HEK293 (cell line): ENCODE measurements at regions not wholly inside any gene's neighbourhood (a gene's known extent, or its start where the extent isn't known, plus 50 kb on each side); places are given as distances from the start of the nearest gene placed in this dataset.

Source experiments
- CTCF ChIA-PET: fragments of 350-600 bp; formaldehyde crosslinking; extraction: SDS; loops from one replicate; lab custom pipeline; 2021; ENCODE audit warnings: antibody characterized with exemption; lab: Yijun Ruan, JAX
- POLR2A ChIA-PET: fragments of 300-600 bp; formaldehyde crosslinking; extraction: SDS; loops from one replicate; lab custom pipeline; 2020; ENCODE audit warnings: antibody characterized with exemption, inconsistent platforms; lab: Yijun Ruan, JAX
- H3K27ac ChIP-seq: fragments of 200-500 bp; sonication (Bioruptor generic); 2 replicates; pipeline ENCODE4 v1.5.1; 2014; ENCODE audit warnings: low read depth, low read length, control low read depth, inconsistent platforms; ENCODE audit errors: extremely low read depth
- H3K36me3 ChIP-seq, 2 experiments: fragments of 200-500 bp in 1 of 2; sonication (Bioruptor generic) in 1 of 2; 1 replicate in 1 of 2; 2 replicates in 1 of 2; pipeline ENCODE4 v1.5.1; 2014 to 2017; ENCODE audit warnings: inconsistent platforms in 2 of 2, low read length in 2 of 2; ENCODE audit not compliant: control insufficient read depth in 2 of 2, insufficient read depth in 1 of 2
- H3K4me1 ChIP-seq: fragments of 200-500 bp; sonication (Bioruptor generic); 2 replicates; pipeline ENCODE4 v1.5.1; 2014; ENCODE audit warnings: mild to moderate bottlenecking, low read length, inconsistent platforms; ENCODE audit not compliant: control insufficient read depth, insufficient read depth
- H3K4me3 ChIP-seq: 2 replicates; pipeline ENCODE4 v1.5.1; 2011; ENCODE audit warnings: low read depth, mild to moderate bottlenecking, control low read depth, low read length, moderate library complexity
- H3K9me3 ChIP-seq: fragments of 200-500 bp; sonication (Bioruptor generic); 2 replicates; pipeline ENCODE4 v1.5.1; 2014; ENCODE audit warnings: low read depth, low read length, inconsistent platforms; ENCODE audit not compliant: control insufficient read depth, insufficient read depth
- KLF16 ChIP-seq: fragments of 450-650 bp; formaldehyde crosslinking; IDR thresholded peaks from 2 replicates; pipeline ENCODE4 v1.5.1; 2017; ENCODE audit warnings: missing biosample characterization, missing genetic modification characterization
- OVOL3 ChIP-seq: fragments of 450-650 bp; formaldehyde crosslinking; IDR thresholded peaks from 2 replicates; pipeline ENCODE4 v1.5.1; 2016; ENCODE audit warnings: missing biosample characterization, missing genetic modification characterization
- ZFHX2 ChIP-seq: fragments of 450-650 bp; formaldehyde crosslinking; conservative IDR thresholded peaks from 2 replicates; pipeline ENCODE4 v1.5.1; 2016; ENCODE audit warnings: missing biosample characterization, missing genetic modification characterization
- ZFP69B ChIP-seq: fragments of 450-650 bp; formaldehyde crosslinking; IDR thresholded peaks from 2 replicates; pipeline ENCODE4 v1.5.1; 2016; ENCODE audit warnings: missing biosample characterization, missing genetic modification characterization
- ZNF184 ChIP-seq: fragments of 450-650 bp; IDR thresholded peaks from 2 replicates; pipeline ENCODE4 v1.5.1; 2018; ENCODE audit warnings: missing biosample characterization, mild to moderate bottlenecking, missing genetic modification characterization
- ZNF24 ChIP-seq: fragments of 450-650 bp; formaldehyde crosslinking; IDR thresholded peaks from 2 replicates; pipeline ENCODE4 v1.5.1; 2016; ENCODE audit warnings: missing biosample characterization, missing genetic modification characterization
- ZNF335 ChIP-seq: fragments of 450-650 bp; formaldehyde crosslinking; conservative IDR thresholded peaks from 2 replicates; pipeline ENCODE4 v1.5.1; 2016; ENCODE audit warnings: missing biosample characterization, missing genetic modification characterization
- ZNF354C ChIP-seq: fragments of 450-650 bp; formaldehyde crosslinking; IDR thresholded peaks from 2 replicates; pipeline ENCODE4 v1.5.1; 2016; ENCODE audit warnings: missing biosample characterization, missing genetic modification characterization, low read depth, borderline replicate concordance
- ZNF366 ChIP-seq: fragments of 450-650 bp; formaldehyde crosslinking; conservative IDR thresholded peaks from 2 replicates; pipeline ENCODE4 v1.5.1; 2016; ENCODE audit warnings: missing biosample characterization, missing genetic modification characterization
- ZNF426 ChIP-seq: fragments of 450-650 bp; formaldehyde crosslinking; IDR thresholded peaks from 2 replicates; pipeline ENCODE4 v1.5.1; 2017; ENCODE audit warnings: missing biosample characterization, missing genetic modification characterization, mild to moderate bottlenecking, inconsistent platforms, moderate library complexity
- ZNF48 ChIP-seq: fragments of 450-650 bp; formaldehyde crosslinking; IDR thresholded peaks from 2 replicates; pipeline ENCODE4 v1.5.1; 2016; ENCODE audit warnings: missing biosample characterization, missing genetic modification characterization
- ZNF600 ChIP-seq: fragments of 450-650 bp; formaldehyde crosslinking; IDR thresholded peaks from 2 replicates; pipeline ENCODE4 v1.5.1; 2016; ENCODE audit warnings: missing biosample characterization, missing genetic modification characterization
- ZNF623 ChIP-seq: fragments of 450-650 bp; formaldehyde crosslinking; IDR thresholded peaks from 2 replicates; pipeline ENCODE4 v1.5.1; 2016; ENCODE audit warnings: missing biosample characterization, missing genetic modification characterization
- ZNF654 ChIP-seq: fragments of 450-650 bp; formaldehyde crosslinking; IDR thresholded peaks from 2 replicates; pipeline ENCODE4 v1.5.1; 2016; ENCODE audit warnings: low read depth, missing biosample characterization, missing genetic modification characterization
- ZNF701 ChIP-seq: fragments of 450-650 bp; formaldehyde crosslinking; IDR thresholded peaks from 2 replicates; pipeline ENCODE4 v1.5.1; 2016; ENCODE audit warnings: missing biosample characterization, missing genetic modification characterization
- ZNF707 ChIP-seq: fragments of 450-650 bp; formaldehyde crosslinking; IDR thresholded peaks from 2 replicates; pipeline ENCODE4 v1.5.1; 2016; ENCODE audit warnings: missing biosample characterization, missing genetic modification characterization
- ZNF768 ChIP-seq: fragments of 450-650 bp; formaldehyde crosslinking; IDR thresholded peaks from 2 replicates; pipeline ENCODE4 v1.5.1; 2018; ENCODE audit warnings: missing biosample characterization, mild to moderate bottlenecking, missing genetic modification characterization
- TF ChIP-seq, protein P1 (sequence below): fragments of 450-650 bp; formaldehyde crosslinking; IDR thresholded peaks from 2 replicates; pipeline ENCODE4 v1.5.1; 2016; ENCODE audit warnings: missing biosample characterization, missing genetic modification characterization
- TF ChIP-seq, protein P2 (sequence below): fragments of 450-650 bp; formaldehyde crosslinking; IDR thresholded peaks from 2 replicates; pipeline ENCODE4 v1.5.1; 2016; ENCODE audit warnings: missing biosample characterization, missing genetic modification characterization, borderline replicate concordance
- TF ChIP-seq, protein P3 (sequence below): fragments of 450-650 bp; formaldehyde crosslinking; IDR thresholded peaks from 2 replicates; pipeline ENCODE4 v1.5.1; 2016; ENCODE audit warnings: missing biosample characterization, missing genetic modification characterization
- TF ChIP-seq, protein P4 (sequence below): fragments of 450-650 bp; formaldehyde crosslinking; IDR thresholded peaks from 2 replicates; pipeline ENCODE4 v1.5.1; 2016; ENCODE audit warnings: missing biosample characterization, missing genetic modification characterization
- TF ChIP-seq, protein P5 (sequence below): fragments of 450-650 bp; formaldehyde crosslinking; IDR thresholded peaks from 2 replicates; pipeline ENCODE4 v1.5.1; 2016; ENCODE audit warnings: missing biosample characterization, missing genetic modification characterization
- TF ChIP-seq, protein P6 (sequence below): sonication (generic); formaldehyde crosslinking; IDR thresholded peaks from 2 replicates; pipeline ENCODE4 v1.8.1; 2022; ENCODE audit warnings: mild to moderate bottlenecking, moderate library complexity, missing genetic modification reagents

DNA sequence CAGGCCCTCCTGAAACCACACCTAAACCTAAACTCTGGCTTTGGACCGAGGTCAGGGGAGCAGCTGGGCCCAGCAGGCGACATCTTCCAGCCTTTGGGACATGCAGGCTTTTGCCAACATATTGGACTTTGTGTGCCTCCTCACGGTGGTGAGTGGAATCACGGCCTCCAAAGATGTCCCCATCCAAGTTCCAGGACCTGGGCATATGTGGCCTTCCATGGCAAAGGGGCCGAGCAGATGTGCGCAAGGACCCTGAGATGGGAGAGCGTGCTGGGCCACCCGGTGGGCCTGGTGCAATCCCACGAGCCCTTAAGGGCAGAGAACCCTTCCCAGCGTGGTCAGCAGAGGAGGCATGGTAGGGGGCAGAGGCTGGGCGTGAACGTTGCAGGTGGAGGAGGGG is 160.8 kb upstream of the C1orf174 start:
- no peak overlapping the region for H3K27ac ChIP-seq
- no peaks in the 10 kb centered on the region for H3K36me3 ChIP-seq
- ChIA-PET CTCF (interaction anchor here (0.6 kb wide), 1 partner anchor 109 kb away, joined by 3 read pairs; no protein-coding TSS in a partner anchor), POLR2A (no interaction called here)
- TF ChIP-seq KLF16 (tag by site-specific recombination): no peak
- no peak for TF ChIP-seq ZNF24 (tag by site-specific recombination)
- TF ChIP-seq ZNF707 (tag by site-specific recombination): no peak
- TF ChIP-seq, protein P1, sequence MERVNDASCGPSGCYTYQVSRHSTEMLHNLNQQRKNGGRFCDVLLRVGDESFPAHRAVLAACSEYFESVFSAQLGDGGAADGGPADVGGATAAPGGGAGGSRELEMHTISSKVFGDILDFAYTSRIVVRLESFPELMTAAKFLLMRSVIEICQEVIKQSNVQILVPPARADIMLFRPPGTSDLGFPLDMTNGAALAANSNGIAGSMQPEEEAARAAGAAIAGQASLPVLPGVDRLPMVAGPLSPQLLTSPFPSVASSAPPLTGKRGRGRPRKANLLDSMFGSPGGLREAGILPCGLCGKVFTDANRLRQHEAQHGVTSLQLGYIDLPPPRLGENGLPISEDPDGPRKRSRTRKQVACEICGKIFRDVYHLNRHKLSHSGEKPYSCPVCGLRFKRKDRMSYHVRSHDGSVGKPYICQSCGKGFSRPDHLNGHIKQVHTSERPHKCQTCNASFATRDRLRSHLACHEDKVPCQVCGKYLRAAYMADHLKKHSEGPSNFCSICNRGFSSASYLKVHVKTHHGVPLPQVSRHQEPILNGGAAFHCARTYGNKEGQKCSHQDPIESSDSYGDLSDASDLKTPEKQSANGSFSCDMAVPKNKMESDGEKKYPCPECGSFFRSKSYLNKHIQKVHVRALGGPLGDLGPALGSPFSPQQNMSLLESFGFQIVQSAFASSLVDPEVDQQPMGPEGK (tag by site-specific recombination): no peak
- no peak for TF ChIP-seq ZNF768 (tag by site-specific recombination)
- no peaks in the 10 kb centered on the region for H3K4me1 ChIP-seq
- no peaks in the 10 kb centered on the region for H3K9me3 ChIP-seq
- H3K4me3 ChIP-seq: no peak overlapping the region

DNA sequence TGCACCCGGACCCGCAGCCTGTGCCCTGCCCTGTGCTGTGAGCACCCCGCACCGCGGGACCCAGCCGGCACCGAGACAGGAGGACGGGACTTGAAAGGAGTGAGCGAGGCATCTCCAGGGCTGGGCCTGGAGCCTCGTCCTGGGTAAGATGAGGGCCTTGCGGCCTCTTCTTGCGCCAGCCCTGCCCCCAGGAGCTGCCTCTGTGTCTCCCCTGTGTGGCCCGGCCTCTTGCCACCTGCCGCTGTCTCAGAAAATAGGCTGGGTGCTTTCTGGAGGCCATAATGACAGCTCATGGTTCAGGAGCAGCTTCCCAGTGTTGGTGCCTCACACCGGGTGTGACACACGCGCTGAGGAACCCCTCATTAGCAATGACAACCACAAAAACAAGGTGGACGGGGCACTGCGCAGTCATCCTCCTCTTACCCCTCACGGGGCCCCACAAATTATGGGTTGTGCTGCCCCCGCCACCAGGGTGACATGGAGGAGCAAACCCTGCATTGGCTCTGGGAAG is 161.5 kb upstream of the C1orf174 start:
- H3K9me3 ChIP-seq: no peaks in the 10 kb centered on the region
- no peaks in the 10 kb centered on the region for H3K4me1 ChIP-seq
- ChIA-PET CTCF (interaction anchor here (0.6 kb wide), 1 partner anchor 1065 kb away, joined by 4 read pairs; no protein-coding TSS in a partner anchor), POLR2A (no interaction called here)
- no peaks in the 10 kb centered on the region for H3K36me3 ChIP-seq
- H3K4me3 ChIP-seq: no peak overlapping the region
- no peak for TF ChIP-seq ZNF354C (tag by site-specific recombination)
- no peak for TF ChIP-seq ZNF426 (tag by site-specific recombination)
- TF ChIP-seq ZFP69B (tag by site-specific recombination): no peak
- TF ChIP-seq, protein P2, sequence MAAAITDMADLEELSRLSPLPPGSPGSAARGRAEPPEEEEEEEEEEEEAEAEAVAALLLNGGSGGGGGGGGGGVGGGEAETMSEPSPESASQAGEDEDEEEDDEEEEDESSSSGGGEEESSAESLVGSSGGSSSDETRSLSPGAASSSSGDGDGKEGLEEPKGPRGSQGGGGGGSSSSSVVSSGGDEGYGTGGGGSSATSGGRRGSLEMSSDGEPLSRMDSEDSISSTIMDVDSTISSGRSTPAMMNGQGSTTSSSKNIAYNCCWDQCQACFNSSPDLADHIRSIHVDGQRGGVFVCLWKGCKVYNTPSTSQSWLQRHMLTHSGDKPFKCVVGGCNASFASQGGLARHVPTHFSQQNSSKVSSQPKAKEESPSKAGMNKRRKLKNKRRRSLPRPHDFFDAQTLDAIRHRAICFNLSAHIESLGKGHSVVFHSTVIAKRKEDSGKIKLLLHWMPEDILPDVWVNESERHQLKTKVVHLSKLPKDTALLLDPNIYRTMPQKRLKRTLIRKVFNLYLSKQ: no peak
- TF ChIP-seq OVOL3: no peak
- TF ChIP-seq, protein P3, sequence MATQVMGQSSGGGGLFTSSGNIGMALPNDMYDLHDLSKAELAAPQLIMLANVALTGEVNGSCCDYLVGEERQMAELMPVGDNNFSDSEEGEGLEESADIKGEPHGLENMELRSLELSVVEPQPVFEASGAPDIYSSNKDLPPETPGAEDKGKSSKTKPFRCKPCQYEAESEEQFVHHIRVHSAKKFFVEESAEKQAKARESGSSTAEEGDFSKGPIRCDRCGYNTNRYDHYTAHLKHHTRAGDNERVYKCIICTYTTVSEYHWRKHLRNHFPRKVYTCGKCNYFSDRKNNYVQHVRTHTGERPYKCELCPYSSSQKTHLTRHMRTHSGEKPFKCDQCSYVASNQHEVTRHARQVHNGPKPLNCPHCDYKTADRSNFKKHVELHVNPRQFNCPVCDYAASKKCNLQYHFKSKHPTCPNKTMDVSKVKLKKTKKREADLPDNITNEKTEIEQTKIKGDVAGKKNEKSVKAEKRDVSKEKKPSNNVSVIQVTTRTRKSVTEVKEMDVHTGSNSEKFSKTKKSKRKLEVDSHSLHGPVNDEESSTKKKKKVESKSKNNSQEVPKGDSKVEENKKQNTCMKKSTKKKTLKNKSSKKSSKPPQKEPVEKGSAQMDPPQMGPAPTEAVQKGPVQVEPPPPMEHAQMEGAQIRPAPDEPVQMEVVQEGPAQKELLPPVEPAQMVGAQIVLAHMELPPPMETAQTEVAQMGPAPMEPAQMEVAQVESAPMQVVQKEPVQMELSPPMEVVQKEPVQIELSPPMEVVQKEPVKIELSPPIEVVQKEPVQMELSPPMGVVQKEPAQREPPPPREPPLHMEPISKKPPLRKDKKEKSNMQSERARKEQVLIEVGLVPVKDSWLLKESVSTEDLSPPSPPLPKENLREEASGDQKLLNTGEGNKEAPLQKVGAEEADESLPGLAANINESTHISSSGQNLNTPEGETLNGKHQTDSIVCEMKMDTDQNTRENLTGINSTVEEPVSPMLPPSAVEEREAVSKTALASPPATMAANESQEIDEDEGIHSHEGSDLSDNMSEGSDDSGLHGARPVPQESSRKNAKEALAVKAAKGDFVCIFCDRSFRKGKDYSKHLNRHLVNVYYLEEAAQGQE: no peak
- TF ChIP-seq, protein P4, sequence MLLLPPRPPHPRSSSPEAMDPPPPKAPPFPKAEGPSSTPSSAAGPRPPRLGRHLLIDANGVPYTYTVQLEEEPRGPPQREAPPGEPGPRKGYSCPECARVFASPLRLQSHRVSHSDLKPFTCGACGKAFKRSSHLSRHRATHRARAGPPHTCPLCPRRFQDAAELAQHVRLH: no peak
- H3K27ac ChIP-seq: no peak overlapping the region

DNA sequence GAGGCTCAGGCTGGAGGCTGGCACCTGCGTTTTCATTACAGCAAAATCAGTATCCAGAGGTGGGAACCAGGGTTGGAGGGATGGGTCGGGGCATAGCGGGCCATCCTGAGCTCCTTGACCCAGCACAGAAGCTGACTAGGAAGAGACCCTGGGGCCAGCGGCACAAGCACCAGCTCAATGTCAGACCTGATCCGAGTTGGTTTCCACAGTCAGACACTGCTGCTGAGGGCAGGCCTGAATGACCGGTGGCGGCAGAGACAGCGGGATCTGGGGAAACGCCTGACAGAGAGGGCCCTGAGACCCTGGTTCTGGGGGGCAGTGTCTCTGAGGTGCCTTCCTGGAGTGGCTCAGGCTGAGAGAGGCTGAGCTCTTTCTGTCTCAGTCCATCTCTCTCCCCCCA is 162.0 kb upstream of the C1orf174 start:
- CTCF ChIA-PET: no interaction called here
- TF ChIP-seq, protein P5, sequence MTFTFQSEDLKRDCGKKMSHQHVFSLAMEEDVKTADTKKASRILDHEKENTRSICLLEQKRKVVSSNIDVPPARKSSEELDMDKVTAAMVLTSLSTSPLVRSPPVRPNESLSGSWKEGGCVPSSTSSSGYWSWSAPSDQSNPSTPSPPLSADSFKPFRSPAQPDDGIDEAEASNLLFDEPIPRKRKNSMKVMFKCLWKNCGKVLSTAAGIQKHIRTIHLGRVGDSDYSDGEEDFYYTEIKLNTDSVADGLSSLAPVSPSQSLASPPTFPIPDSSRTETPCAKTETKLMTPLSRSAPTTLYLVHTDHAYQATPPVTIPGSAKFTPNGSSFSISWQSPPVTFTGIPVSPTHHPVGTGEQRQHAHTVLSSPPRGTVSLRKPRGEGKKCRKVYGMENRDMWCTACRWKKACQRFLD (tag by site-specific recombination): no peak
- TF ChIP-seq ZNF366 (no peak), ZNF335 (no peak), ZNF623 (no peak), ZFP69B (tag by site-specific recombination) (no peak), ZNF184 (tag by site-specific recombination) (no peak), ZNF701 (tag by site-specific recombination) (no peak), ZNF48 (tag by site-specific recombination) (no peak), ZNF600 (tag by site-specific recombination) (no peak), ZNF654 (tag by site-specific recombination) (no peak), ZFHX2 (no peak)
- TF ChIP-seq, protein P6, sequence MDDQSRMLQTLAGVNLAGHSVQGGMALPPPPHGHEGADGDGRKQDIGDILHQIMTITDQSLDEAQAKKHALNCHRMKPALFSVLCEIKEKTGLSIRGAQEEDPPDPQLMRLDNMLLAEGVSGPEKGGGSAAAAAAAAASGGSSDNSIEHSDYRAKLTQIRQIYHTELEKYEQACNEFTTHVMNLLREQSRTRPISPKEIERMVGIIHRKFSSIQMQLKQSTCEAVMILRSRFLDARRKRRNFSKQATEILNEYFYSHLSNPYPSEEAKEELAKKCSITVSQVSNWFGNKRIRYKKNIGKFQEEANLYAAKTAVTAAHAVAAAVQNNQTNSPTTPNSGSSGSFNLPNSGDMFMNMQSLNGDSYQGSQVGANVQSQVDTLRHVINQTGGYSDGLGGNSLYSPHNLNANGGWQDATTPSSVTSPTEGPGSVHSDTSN: no peak

More for the DNA sequence above, 162.0 kb upstream of the C1orf174 start:
- H3K9me3 ChIP-seq: no peaks in the 10 kb centered on the region
- no peaks in the 10 kb centered on the region for H3K4me1 ChIP-seq
- no peaks in the 10 kb centered on the region for H3K36me3 ChIP-seq
- H3K27ac ChIP-seq: no peak overlapping the region
- no peak overlapping the region for H3K4me3 ChIP-seq
- POLR2A ChIA-PET: no interaction called here
